Left lobe of liver (tissue), 2 donors: ENCODE measurements at regions not wholly inside any gene's neighbourhood (a gene's known extent, or its start where the extent isn't known, plus 50 kb on each side); places are given as distances from the start of the nearest gene placed in this dataset.
A peak's percentile ranks its signal among the peaks of the same experiment; 100 is the strongest.

ENCODE experiments used
- ATAC-seq: fragments of 200-7000 bp; cut with Tn5 transposase; one replicate; pipeline ENCODE4 v1.9.1; 2020; ENCODE audit warnings: mild to moderate bottlenecking, moderate library complexity
- DNase-seq: peaks from one replicate; pipeline ENCODE4 v3.0.0-alpha.2; 2020; ENCODE audit warnings: low spot score
- donor health status: DM: no; HTN: no; CAD: no; lungs with moderate emphysema.
- donor health status: DM: no; HTN: yes; CAD: no.

GRCh38 chr14:103206023-103206481, 82.8 kb downstream of the TNFAIP2 start:
- ATAC-seq (peak; percentile 32), DNase-seq (peak; percentile 58)

GRCh38 chr14:103206836-103207387, 83.7 kb downstream of the TNFAIP2 start:
- ATAC-seq (peak; percentile 79), DNase-seq (peak; percentile 94)

- ATAC-seq (peak; percentile 69), DNase-seq (peak; percentile 82)
Measured at GRCh38 chr14:103207388-103208072, 84.3 kb downstream of the TNFAIP2 start.

GRCh38 chr14:103209054-103209453, 85.8 kb downstream of the TNFAIP2 start:
- no peak for ATAC-seq
- no peak for DNase-seq

- ATAC-seq: no peak
- DNase-seq: no peak
Measured at GRCh38 chr14:103209506-103209905, 86.2 kb downstream of the TNFAIP2 start.

GRCh38 chr14:103213331-103213730, 90.1 kb downstream of the TNFAIP2 start:
- peak; percentile 83 for ATAC-seq
- peak; percentile 67 for DNase-seq

GRCh38 chr14:103214461-103214958, 91.2 kb downstream of the TNFAIP2 start:
- DNase-seq: no peak
- no peak for ATAC-seq

- no peak for DNase-seq
- no peak for ATAC-seq
Measured at GRCh38 chr14:103216399-103216798, 93.1 kb downstream of the TNFAIP2 start.

GRCh38 chr14:103216857-103217256, 93.6 kb downstream of the TNFAIP2 start:
- ATAC-seq (no peak), DNase-seq (no peak)

GRCh38 chr14:103217538-103217937, 94.3 kb downstream of the TNFAIP2 start:
- ATAC-seq (no peak), DNase-seq (no peak)

- ATAC-seq: peak; percentile 18
- no peak for DNase-seq
Measured at GRCh38 chr14:103220134-103220981, 97.1 kb downstream of the TNFAIP2 start.

- DNase-seq: no peak
- ATAC-seq: no peak
Measured at GRCh38 chr14:103220982-103221641, 97.9 kb downstream of the TNFAIP2 start.

- DNase-seq (no peak), ATAC-seq (no peak)
Measured at GRCh38 chr14:103221781-103222358, 98.6 kb downstream of the TNFAIP2 start.

- no peak for ATAC-seq
Measured at GRCh38 chr14:103223818-103224352, 100.6 kb downstream of the TNFAIP2 start.

GRCh38 chr14:103225062-103225461, 101.8 kb downstream of the TNFAIP2 start:
- DNase-seq: no peak

More at GRCh38 chr14:103223818-103224352, 100.6 kb downstream of the TNFAIP2 start:
- DNase-seq: no peak

GRCh38 chr14:103225476-103225875, 102.2 kb downstream of the TNFAIP2 start:
- ATAC-seq: no peak

More at GRCh38 chr14:103225062-103225461, 101.8 kb downstream of the TNFAIP2 start:
- ATAC-seq: peak; percentile 23

GRCh38 chr14:103227094-103227768, 104.0 kb downstream of the TNFAIP2 start:
- no peak for DNase-seq
- no peak for ATAC-seq

More at GRCh38 chr14:103225476-103225875, 102.2 kb downstream of the TNFAIP2 start:
- DNase-seq: no peak

GRCh38 chr14:103228076-103228806, 105.0 kb downstream of the TNFAIP2 start:
- ATAC-seq: no peak
- DNase-seq: no peak

GRCh38 chr14:103228866-103229265, 105.2 kb upstream of the EIF5 start:
- DNase-seq (no peak), ATAC-seq (no peak)
